Activated T-helper 1 cell treated with Interleukin-2 at 50 U/mL for 16 hours (primary cell): ENCODE measurements at regions not wholly inside any gene's neighbourhood (a gene's known extent, or its start where the extent isn't known, plus 50 kb on each side); places are given as distances from the start of the nearest gene placed in this dataset.
"Not testable (repeated sequence)": the region's sequence is repeated elsewhere in the genome, so short reads cannot be mapped to it uniquely, and the experiment has no call there.

Source experiments
- DNase-seq: peaks from one replicate; pipeline ENCODE4 v3.0.0-alpha.2; 2020; ENCODE audit warnings: low read depth

DNA sequence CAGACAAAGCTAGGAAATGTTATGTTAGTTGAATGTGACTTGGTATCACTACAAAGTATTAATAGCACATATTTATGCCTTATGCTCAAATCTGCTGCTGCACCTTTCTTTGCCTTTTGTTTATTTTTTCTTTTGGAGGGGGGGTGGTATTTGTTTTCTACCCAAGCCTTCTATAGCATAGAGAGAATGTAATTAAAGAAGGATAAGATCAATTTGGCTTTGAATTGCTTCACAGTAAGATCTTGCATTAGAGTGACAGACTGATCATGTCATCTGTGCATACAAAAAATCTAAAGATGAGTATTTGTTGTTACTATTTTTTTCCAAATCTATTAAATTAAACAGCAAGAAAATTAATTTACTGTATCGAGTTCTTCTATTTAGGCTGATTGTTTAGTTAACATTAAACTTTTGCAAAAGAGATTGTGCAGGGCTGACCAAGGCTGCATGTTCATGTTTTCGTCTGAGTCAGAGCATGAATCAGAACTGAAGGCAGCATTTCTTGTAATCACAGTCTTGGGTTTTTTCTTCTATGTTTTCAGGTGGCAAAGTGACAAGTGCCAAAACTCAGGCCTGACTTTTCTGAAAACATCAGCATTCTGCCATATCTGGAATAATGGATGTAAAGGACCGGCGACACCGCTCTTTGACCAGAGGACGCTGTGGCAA lies 1007.1 kb upstream of the WWC1 start:
- no peak for DNase-seq

DNA sequence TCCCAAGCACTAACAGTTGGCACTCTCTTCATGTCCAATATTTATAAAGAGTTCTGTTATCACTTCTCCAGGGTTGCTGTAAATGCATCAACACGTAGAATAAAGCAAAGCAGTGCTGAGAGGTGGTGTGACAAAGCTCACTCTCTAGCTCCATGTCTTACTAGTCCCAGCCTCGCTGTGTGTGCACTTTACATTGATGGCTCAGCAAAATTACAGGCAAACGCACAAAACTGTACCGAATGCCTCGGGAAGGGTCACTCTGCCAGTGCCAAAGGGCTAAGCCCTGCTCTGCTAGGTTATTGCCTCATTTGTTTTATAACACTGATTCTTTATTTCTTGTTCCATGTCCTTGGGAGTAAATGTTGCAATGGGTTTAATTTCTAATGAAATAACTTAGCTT lies 1005.9 kb upstream of the WWC1 start:
- DNase-seq = no peak

DNA sequence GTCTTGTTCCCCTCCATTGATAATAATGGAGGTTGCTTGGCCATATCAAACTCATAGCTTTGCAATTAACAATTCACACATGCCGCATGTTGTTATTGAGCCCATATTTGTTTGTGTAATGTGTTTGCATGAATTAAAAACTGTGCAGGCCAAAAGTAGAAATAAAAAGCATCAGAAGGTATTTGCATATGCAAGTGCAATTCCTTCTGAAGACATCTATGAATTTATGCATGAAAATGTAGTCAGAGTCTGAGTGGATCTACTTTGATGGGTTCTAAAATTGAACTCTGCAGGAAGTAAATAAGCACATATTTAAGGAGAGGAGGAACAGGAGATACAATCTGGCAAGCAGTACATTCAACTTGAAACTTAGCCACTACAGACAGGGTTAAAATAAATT lies 1004.6 kb upstream of the WWC1 start:
- DNase-seq = no peak

DNA sequence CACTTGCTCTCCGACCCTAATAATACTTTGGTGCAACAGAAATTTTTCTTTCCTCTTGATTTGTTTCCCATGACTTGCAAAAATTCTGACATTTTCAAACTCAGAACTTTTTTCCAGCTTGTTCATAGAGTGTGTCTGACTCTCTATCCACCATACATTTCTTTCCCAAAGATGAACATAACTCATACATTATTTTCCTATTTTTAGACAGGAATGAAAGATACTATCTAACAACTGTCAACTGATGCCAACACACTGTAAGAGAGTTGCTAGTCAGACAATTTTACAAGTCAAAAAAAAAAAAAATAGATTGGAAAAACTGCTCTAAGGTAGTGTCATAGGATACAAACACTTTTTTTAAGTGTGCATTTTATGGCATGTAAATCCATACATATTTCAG lies 1001.0 kb upstream of the WWC1 start:
- DNase-seq = no peak

DNA sequence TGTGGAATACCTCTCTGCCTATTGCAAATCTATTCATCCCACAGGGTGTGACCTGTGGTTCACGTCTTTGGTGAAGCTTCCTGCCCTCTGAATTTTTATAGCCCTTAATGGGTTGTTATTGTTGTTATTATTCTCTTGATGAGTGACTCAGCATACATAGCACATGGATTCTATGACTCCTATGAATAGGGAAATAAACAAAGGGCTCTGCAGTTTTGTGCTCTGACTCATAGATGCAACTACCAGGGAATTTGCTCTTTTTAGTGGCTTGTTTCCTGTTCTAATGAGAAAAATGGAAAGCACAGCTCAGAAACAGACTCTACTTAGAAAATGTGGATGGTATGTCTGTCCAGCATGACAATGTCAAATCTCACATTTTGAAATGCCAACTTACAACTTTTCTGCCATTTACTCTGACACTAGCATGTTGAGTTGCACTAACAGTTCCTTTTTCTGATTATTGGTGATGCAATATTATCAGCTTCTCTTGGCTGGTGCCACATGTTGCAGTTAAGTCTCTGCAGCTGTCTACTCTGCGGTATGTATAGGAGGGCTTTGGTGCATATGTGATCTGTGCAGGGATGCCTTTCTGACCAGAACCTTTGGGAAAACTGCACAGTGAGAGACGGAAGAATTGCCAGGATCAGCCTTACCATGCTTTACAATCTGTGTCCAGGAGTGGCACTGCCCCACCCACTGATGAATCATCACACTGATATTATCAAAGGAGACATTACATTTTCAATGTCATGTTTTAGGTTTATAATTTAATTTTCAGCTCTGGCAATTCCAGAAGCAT lies 996.4 kb upstream of the WWC1 start:
- no peak for DNase-seq

DNA sequence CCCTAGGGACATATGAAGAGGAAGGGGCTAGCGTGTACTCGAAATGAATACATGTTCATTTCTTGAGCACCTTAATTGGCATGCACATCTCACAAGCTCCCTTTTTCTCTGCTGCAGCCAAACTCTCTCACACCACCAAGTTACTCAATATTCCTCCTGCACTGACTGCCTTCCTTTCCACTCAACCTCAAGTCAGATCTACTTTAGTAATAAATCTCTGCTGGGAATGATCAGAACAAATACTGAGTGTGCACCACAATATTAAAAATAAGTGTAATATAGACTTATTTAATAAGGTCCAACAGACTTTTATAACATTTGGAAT lies 995.8 kb upstream of the WWC1 start:
- no peak for DNase-seq

DNA sequence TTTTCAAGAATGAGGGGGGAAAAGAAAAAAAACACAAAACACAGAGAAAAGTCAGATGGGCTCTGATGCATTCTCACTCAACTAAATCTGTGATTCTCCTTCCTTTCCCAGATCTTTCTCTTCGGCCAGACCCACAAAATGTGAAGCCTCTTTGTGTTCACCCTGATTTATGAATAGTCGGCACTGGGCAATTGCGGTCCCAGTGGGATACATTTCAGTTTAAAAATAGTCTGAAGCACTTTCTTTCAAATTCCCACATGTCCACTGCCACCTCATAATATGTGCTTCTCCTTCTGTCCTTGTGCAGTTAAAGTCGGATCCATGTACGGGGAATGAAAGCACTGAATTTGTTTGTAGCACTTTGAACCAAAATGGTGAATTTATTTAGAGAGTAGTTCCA lies 995.4 kb upstream of the WWC1 start:
- no peak for DNase-seq

DNA sequence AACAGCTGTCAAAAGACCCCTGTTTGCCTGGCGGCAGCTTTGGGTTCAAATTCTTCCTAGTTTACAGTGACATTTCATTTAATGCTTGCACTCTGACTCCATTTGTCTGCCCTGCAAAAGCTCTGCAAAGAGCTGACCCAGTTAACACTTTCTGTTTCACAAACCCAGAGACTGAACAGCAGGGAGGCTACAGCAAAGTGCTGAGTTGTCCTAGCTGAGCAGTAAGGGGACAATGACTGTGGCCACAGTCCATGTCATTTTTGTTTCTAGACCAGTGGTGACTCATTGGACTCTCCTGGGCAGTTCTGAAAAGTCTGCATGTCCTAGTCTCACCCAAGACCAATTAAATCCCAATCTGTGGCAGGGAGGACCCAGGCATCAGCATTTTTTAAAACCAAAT lies 994.8 kb upstream of the WWC1 start:
- DNase-seq = no peak

DNA sequence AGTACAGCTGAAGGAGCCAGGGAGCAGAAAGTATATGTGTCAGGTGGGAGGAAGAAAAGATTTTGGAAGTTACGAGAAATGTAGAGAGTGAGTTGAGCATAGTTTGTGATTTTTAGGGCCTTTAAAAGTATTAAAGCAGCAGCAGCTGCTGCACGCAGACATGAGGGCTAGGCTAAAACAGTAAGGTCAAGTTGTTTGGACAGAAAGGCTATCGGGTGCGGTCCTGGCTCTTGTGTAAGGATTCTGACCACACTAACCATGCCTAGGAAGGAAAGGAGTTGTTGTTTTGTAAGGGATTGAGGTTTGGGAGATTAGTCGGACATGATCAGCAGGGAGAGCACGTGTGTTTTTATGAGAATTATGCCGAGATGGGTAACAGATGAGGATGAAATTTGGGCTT lies 991.6 kb upstream of the WWC1 start:
- not testable (repeated sequence) for DNase-seq

DNA sequence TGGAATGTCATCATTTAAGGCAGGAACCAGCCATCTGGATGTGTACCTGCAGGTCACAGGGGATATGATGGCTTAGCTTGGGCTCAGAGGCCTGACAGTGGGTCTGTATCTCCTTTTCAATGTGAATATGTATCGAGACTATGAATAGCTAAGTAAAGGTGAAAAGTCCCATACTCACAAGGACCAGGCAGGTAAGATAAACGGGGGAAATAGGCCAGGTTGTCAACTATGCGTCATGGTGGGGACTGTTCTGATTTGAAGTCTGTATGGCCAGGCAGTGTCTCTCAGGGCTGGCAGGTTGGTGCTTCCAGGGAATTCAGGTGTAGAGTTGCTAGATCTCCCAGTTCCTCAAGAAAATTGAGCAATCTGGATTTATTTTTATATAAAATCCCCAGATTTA lies 987.9 kb upstream of the WWC1 start:
- DNase-seq = no peak

DNA sequence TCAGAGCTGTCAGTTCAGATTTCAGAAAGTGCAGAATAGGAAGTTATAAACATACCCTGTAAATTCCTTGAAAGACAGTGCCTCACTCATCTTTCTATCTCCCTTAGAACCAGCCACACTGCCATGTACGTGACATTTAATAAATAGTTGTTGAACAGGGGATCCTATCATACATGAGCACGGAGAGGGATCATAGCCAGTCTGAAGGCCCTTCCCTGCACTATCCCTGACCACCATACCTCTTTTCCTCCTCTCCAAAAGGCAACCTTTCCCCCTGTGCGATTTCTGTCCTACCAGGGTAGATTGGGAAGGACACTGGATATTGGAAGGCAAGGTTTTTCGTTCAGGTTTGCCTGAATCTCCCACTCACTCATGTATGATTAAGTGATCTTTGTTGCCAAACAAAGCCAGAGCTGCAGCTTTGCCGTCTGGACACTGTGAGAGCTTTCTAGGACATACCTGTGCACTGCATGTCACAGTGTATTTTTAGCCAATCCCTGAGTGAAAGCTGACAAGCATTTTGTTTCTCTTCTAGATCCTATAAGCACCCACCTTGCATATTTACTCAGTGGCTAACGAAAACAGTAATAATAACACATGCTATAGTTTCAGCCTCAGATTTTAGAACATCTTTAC lies 986.5 kb upstream of the WWC1 start:
- no peak for DNase-seq

DNA sequence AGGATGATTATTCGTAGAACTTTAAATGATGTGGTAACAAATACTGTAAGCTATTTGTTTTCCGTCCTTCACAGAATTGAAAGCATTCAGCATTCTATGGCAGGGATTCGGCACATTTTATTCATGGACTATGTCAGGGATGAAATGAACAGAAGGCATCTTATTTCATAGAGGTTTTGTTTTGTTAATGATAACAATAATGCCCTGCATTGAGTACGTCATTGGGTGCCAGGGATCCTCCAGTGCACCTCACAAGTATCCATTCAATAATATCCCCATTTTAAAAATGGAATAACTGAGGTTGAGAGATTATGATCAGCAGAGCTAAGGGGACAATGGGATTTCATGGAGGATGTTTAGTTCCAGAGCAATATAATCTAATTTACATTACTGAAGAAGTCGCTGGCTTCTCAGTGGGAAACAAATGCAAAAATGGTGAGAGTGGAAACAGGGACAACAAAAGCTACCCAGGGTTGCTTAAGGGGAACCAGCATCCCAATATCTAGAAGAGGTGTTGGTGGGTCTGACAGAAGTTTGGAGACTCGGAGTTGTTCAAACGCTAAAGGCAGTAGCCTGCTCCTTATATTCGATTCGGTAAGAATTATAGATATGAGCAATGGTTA lies 985.7 kb upstream of the WWC1 start:
- no peak for DNase-seq

DNA sequence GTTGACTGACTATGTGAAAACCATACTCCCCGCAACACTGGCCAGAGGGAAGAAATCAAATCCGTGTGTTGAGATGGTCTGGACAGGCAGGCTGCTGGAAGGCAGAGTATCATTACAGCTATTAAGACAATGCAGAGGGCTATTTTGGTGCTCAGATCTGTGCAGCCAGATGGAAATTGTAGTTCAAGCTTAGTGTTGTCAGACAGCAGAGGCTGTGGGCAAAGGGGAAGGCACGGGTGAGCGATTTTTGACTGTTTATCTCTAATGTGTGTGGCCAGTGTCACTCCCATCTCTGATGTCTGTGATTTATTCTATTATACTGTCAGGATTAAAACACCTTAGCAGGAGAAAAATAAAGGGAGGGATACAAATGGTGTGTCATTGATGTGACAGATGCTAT lies 984.4 kb upstream of the WWC1 start:
- DNase-seq = no peak

DNA sequence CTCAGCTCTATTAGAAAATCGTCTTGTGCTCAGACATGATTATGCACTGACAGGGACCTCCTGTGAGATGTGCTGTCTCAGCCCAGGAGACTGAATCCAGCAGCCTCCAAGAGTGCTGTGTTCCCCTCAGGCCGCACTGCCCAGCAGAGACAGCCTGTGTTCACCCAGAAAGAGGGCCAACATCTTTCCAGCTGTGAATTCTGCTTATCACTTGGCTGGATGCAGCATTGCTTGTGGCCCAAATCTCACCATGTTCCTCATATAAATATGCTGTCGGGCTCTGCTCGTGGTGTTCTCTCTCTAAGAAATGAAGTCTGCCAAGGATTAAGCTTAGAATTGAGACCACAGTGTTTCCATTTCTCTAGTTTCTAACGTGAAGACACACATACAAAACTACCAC lies 983.0 kb upstream of the WWC1 start:
- DNase-seq = no peak

DNA sequence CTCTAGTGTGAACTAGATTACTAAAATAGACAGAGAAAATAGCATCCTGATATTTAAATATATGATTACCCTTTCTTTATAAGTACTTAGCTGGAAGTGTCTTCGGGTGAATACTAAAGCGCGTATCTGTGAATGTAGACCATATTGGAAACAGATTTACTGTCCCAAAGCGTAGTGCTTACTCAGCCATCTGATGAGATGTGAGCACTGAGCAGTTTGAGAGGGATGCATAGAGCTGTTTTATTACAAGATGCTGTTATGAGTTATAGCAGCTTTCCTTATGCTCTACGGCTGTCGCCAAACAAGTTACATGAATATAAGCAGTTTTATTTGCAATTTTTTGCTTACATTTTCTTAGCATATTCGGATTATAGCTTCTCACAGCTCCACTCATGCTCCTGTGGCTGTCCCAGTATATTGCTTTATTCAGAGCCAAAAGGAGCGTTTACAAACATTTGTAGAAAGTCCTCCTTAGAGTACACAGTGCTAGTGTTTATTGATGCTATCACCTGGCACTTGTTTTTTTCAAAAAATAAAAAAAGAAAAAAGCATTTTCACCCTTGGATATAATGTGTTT lies 981.4 kb upstream of the WWC1 start:
- DNase-seq = no peak

DNA sequence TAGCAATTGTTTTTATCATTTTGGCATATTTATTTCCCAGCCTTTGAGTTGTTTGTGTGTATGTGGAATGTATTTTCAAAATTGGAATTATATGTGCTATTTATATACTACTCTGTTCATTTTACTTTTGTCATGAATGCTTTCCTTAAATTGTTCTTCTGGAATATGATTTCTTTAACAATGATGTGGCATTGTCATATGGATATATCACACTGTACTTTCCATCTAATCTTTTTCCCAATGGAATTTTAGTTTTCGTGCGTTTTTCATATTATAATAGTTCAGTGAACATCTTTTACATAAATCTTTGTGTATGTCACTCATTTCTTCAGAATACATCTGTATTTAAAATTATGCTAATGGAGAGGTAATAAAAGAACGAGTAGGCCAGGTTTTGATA lies 980.1 kb upstream of the WWC1 start:
- DNase-seq = no peak

DNA sequence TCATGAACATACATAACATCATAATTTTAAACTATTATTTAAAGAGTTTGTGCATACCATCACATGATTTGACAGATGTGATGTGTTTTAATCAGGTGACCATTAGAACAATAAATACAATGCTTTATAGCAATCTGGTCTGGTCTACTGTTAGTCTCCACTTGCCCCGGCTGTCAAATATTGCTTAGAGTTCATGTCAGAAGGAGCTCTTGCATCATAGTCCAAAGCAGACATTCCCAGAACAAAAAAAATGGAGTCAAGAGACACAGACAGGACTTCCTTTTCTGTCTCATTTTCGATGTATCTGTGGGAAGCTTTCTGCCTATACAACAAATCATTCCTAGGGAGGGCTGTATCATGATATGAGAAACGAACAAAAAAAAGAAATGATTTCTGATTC lies 979.2 kb upstream of the WWC1 start:
- no peak for DNase-seq

DNA sequence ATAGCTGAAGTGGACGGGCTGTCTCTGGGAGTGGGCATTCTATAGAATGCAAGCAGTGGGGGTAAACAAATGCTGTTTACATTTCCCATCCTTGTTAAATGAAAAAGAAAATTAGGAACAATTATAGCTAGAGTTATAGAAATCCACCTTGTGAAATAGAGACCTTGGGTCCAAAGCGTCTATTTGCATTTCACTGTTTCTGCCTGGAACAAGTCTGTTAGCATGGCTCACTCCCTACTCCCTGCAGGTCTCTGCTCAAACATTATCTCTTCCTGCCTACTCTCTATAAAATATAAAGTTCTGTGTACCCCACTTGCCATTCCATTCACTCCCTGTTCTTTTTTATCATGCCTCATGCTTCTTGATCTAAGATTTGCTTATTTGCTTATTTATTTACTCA lies 975.7 kb upstream of the WWC1 start:
- DNase-seq = no peak

DNA sequence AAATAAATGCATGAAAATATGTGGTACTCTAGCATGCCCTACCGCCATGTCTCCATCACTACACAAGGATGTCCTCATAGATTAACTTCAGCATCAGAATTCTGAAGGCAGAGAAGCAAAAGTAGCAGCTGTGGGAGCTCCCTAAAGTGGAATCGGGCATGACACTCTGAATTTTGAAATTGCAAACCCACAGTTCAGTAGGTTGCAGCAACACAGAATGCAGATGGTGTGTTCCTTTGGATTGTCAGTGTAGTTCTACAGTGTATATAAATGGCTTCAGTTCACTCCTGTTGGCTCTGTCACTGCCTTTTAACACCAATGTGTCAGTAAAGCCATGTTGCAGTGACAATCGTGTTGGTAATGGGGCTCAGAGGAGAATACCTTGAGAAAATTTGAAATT lies 973.6 kb upstream of the WWC1 start:
- no peak for DNase-seq

DNA sequence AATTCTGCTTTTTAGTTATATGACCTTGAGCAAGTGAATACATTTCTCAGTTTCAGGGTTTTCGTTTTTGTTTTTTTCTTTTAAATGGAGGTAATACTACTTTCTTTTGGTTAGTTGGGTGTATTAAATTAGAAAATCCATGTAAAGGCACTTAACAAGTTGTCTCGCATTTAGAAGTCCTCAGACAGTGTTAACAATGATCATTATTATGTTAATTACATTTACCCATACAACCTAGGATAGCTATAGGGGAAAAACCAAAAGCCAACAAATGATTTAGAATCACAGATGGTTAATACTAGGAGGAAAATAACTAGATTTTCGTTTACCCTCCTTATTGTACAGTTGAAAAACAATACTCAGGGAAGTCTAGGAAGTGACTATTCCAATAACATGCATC lies 972.2 kb upstream of the WWC1 start:
- DNase-seq = no peak

DNA sequence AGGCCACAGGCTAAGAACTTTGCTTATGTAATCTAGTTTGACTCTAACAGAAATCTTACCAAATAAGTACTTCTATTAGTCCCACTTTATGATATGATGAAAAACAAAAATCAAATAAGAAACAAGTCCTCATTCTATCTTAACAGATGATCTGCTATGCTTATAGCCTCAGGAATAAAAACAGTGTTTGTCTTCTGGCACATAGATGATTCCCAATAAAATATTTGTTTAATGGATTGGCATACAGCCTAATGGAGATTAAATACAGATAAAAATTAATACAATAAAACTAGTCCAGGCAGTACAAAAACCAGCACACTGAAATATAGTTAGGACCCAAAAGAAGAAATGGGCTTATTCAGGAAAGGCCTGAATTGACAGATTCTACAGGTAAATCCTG lies 971.4 kb upstream of the WWC1 start:
- DNase-seq = no peak

DNA sequence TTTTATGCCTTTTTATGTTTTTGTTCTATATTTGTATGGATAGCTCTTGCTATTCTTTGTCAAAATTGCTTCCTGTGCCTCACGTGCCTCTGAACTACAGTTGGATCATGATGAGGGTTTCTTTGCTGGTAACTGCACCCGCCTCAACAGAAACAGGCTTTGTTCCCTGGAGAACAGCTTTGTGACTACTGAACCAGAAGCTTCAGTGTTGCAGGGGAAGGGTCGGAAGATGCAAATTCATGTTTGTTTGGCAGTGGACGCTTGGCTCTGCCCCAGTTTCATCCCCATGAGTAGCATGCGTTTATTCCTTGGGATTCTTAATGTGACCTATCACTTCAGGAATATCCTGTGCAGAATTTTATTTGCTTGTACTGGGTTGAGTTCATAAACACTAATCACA lies 959.1 kb upstream of the WWC1 start:
- DNase-seq = no peak

DNA sequence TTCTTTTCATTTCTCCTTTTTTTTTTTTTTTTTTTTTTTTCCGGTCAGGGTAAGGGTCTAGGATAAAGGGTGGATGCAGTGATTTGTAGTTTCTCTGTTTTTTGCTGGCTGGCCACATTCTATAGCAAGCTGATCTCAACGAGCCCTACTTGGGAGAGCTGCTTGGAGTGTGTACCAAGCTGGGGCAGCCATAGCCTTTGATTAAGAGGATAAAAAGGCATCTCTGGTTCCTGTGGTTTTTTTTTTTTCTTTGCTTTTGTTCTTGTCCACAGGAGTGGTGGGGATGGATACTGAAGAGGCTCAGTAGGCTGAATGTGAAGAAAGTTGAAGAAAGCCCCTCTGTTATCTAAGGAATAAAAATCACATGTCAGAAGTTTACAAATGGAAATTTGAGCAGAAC lies 955.3 kb upstream of the WWC1 start:
- no peak for DNase-seq
